ENCODE measurements at regions not wholly inside any gene's neighbourhood (a gene's known extent, or its start where the extent isn't known, plus 50 kb on each side); places are given as distances from the start of the nearest gene placed in this dataset.

DNA sequence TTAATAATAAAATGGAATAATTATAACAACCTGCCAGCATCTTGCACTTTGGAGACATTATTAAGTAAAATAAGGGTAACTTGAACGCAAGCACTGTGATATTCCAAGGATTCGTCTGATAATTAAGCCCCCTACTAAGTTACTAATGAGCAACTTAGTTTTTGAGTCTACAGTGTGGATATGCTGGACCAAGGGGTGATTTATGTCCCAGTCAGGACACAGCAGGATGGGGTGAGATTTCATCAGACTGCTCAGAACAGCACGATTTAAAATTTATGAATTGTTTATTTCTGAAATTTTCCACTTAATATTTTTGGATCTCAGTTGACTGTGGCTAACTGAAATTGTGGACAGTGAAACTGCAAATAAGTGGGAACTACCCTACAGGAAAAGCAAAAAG, 182.8 kb upstream of the PHF14 start:
- no peak for TF ChIP-seq POLR2A (IDR thresholded peaks at IDR 0.05)
- TF ChIP-seq CTCF (IDR thresholded peaks at IDR 0.05) = no peak
- TF ChIP-seq EP300 (IDR thresholded peaks at IDR 0.05) = no peak
